ENCODE measurements at regions not wholly inside any gene's neighbourhood (a gene's known extent, or its start where the extent isn't known, plus 50 kb on each side); places are given as distances from the start of the nearest gene placed in this dataset.

- no peak for TF ChIP-seq POLR2AphosphoS5 (IDR thresholded peaks at IDR 0.05; ENCODE audit: low read depth, low read length)
- no peak for TF ChIP-seq TAF1 (IDR thresholded peaks at IDR 0.05; ENCODE audit: low read depth, low read length)
These were observed 640.5 kb downstream of the TMEM182 start for GRCh38 chr2:103402336-103402735.

All from GM12891 (cell line).